ENCODE measurements at regions not wholly inside any gene's neighbourhood (a gene's known extent, or its start where the extent isn't known, plus 50 kb on each side); places are given as distances from the start of the nearest gene placed in this dataset.
"Not testable (repeated sequence)": the region's sequence is repeated elsewhere in the genome, so short reads cannot be mapped to it uniquely, and the experiment has no call there.

GRCh38 chr10:21292763-21293517 lies 232.5 kb downstream of the SKIDA1 start:
- peak; percentile 95 for DNase-seq (ENCODE audit: low read depth)

DNA sequence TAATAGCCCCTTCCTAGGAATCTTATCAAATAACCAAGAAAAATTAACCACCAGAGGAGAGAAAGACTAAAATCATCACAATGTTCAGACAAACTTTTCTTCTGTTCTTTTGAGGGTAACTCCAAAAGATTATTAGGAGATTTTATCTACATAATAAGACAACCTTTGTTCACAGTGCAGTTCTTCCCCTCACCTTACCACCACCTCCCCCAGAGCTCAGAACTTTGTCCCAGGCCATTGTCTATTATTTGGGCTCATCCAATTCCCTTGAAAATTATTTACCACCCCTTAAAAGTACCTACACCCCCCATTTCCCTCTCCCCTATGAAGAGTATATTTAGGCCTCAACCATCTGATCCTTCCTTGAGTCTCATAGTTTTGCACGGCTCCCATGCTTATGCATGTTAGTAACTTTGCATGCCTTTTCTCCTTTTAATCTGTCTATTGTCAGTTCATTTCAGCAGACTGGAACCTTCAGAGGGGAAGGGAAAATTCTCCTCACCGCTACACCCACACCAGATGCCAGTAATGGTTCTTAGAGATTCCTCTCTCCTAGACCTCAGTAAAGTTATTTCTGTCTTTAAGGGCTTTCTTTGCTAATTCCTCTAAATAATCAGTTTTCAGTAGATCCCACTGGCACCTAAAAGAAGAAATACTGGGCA lies 234.9 kb downstream of the SKIDA1 start:
- DNase-seq (ENCODE audit: low read depth) = no peak

GRCh38 chr10:21289961-21290360 lies 235.5 kb downstream of the SKIDA1 start:
- no peak for DNase-seq (ENCODE audit: low read depth)

DNA sequence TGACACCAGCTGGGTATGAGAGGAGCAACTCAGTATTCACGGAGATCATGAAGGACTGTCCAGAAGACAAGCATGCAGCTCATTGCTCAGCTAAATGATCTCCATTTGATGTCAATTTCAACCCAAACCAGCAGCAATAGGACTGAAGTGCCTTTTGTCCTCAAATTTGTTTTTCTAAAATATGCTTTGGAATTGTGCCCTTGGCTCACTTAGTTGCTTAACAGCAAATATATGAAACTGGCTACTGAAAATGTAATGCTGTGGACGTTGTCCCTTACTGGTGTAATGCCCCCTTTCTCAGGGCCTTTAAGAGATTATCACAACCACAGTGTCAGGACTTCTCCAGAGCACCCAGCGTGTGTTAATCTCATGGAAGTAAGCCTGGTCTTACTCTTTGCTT lies 236.2 kb downstream of the SKIDA1 start:
- no peak for DNase-seq (ENCODE audit: low read depth)

DNA sequence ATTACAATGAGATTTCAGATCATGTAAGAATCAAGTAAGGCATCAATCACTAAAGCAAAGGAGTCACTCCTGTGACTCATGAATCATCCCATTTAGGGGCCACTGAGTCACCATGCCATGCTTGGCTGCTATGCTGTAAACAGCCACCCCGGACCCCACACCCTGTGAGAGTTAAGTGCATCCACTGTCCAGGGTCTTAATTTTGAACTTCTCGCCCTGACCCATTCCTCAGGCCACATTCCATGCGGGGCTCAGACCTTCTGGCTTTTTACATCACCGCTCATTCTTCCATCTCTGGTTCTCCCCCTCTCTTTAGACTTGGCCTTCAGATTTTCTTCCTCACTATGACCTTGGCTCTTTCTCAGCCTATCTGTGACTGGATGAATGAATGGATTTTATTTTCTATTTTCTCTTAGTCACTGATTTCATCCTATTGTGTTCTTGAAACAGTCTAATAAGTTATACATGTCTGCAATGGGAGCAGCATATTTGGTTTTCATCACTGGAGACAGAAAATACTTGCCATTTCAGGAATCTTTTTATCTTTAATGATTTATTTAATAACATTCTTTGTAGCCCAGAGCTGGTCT lies 239.6 kb downstream of the SKIDA1 start:
- DNase-seq (ENCODE audit: low read depth) = peak; percentile 58

- DNase-seq (ENCODE audit: low read depth) = no peak
Observed at GRCh38 chr10:21285207-21285606, 240.3 kb downstream of the SKIDA1 start.

GRCh38 chr10:21284301-21284700 lies 241.2 kb downstream of the SKIDA1 start:
- DNase-seq (ENCODE audit: low read depth) = no peak

DNA sequence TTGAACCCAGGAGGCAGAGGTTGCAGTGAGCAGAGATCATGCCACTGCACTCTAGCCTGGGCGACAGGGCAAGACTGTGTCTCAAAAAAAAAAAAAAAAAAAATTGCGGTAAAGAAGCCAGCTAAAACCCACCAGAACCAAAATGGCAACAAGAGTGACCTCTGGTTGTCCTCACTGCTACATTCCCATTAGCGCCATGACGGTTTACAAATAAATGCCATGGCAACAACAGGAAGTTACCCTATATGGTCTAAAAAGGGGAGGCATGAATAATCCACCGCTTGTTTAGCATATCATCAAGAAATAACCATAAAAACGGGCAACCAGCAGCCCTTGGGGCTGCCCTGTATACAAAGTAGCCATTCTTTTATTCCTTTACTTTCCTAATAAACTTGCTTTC lies 242.4 kb downstream of the SKIDA1 start:
- DNase-seq (ENCODE audit: low read depth) = not testable (repeated sequence)

DNA sequence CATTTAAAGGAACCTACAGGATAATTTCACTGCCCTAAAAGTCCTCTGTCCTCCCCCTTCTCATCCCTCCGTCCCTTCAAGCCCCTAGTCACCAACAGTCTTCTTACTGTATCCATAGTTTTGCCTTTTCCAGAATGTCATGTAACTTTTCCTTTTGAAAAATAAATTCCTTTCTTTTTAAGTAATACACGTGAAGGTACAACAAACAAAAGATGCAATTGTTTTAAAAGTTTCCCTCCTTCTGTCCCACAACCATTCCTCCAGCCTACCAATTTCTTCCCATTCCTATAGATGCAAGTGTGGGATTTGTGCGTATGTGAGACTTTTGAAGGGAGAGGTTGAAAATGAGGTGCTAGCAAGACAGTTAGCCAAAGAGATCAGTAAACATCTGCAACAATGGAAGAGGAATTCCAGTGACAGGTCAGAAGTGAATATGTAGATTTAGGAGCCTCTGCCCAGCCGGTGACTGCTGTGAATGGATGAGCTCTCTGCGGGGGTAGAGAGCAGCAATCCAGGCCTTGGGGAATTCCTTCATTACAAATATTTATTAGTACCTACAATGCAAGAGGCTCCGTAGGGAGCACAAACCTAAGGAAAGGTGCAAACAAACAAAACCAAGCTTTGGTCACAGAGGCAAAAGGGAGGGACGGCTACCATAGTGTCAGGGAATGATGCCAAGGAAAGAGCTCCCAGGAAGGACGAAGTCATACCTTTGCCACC lies 243.6 kb downstream of the SKIDA1 start:
- DNase-seq (ENCODE audit: low read depth) = no peak

DNA sequence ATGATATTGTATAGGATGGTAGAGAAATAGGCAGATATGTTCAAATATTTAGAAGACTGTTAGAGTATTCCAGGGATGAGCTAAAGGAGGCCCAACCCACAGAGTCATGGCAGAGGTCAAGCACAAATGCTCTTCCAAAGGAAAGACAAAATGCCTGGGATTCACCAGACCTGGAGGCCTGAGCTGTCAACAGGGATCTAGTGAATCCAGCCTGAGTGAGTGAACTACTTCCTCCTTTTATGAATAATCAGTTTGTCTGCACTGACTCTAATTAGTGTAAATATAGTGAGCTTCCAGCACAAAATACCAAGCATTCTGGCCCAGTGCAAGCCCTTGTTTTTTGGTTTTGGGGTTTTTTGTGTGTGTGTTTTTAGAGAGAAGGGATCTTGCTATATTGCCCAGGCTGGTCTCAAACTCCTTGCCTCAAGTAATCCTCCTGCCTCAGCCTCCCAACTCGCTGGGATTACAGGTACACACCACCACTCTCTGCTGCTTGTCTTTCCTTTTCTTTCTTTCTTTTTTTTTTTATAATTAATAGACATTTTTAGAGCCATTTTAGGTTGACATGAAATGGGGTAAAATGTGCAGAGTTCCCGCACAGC lies 244.4 kb downstream of the SKIDA1 start:
- no peak for DNase-seq (ENCODE audit: low read depth)

DNA sequence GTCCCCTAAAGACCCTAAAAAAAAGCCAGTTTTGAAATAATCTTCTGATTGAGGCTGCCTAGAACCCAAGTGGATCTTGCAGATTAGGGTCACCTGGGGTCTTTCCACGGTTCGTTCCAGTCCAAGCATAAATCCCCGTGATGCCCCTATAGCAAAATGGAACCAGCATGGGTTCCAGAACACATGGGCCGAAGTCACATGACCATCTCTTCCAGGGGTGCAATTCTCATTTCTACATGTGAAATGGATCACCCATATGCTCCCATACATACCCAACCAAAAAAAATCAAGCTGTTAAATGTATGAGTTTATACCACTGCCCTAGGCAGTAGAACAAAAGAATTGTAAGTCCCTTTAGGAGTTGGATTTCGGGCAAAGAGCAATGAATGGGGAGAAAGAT lies 245.4 kb downstream of the SKIDA1 start:
- DNase-seq (ENCODE audit: low read depth) = no peak

- DNase-seq (ENCODE audit: low read depth) = no peak
Observed at GRCh38 chr10:21279217-21279575, 246.3 kb downstream of the SKIDA1 start.

DNA sequence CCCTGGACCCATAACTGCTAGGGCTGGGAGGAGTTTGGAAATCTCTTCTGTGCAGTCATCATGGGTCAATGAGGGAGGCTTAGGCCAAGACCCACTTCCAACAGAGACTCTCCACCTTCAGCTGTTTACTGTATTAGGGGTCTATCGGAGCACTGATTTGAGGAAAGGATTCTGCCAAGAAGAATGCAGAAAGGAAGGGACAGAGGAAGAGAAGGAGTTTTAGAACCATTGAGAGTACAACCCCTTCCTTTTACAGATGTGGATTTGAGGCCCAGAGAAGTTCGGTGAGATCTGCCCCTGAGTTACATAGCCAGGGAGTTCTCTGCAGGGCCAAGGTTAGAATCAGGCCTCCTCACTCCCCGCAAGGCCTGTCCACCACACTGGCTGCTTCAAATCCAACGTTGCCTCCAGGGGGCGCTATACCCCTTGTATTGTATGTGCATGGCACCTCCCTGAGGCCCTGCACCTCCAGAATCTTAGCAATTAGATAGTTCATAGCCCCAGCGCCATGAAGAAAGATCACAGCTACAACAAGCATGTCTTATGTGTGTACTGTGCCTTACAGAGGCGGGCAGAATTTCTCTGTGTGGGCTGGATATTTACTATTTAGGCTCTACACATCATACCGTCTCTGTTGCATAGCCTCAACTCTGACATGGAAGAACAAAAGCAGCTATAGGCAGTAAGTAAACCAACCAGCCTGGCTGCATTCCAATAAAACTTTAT lies 246.8 kb downstream of the SKIDA1 start:
- peak; percentile 78 for DNase-seq (ENCODE audit: low read depth)

GRCh38 chr10:21273400-21273968 lies 252.0 kb downstream of the SKIDA1 start:
- DNase-seq (ENCODE audit: low read depth) = peak; percentile 26

- DNase-seq (ENCODE audit: low read depth) = no peak
Observed at GRCh38 chr10:21272643-21273399, 252.7 kb downstream of the SKIDA1 start.

GRCh38 chr10:21270976-21271375 lies 254.5 kb downstream of the SKIDA1 start:
- no peak for DNase-seq (ENCODE audit: low read depth)

DNA sequence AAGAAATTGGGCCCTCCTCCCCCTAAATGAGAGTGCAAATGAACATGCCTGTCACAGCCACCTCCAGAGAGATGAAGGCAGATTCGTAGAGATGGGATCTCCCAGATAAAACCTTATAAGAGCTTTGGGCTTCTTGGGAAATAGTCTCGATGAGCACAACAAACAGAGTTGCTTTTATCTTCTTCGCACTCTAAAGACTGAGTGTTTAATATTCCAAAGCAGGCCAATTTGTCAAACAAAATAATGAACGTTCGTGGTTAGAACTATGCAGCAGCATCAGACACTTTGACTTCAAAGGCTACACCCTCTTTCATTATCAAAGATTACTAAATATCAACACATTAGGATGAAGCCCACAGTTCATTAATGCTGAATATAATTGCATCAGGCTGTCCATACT lies 256.2 kb downstream of the SKIDA1 start:
- no peak for DNase-seq (ENCODE audit: low read depth)

- peak; percentile 64 for DNase-seq (ENCODE audit: low read depth)
Observed at GRCh38 chr10:21265622-21266021, 259.9 kb downstream of the SKIDA1 start.

- no peak for DNase-seq (ENCODE audit: low read depth)
Observed at GRCh38 chr10:21264271-21264670, 261.2 kb downstream of the SKIDA1 start.

DNA sequence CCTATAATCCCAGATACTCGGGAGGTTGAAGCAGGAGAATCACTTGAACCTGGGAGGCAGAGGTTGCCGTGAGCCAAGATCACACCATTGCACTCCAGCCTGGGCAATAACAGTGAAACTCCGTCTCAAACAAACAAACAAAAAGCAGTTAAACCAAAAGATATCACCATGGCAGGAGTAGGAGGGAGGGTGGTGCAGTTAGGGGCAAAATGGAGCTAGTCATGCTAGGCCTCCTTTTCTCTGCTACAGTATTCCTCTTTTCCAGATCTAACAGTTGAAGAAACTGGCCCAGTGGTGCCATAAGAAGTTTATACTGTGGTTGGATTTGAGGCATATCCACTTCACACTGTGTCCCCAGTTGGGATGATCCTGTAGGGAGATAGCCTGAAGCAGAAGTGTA lies 261.6 kb downstream of the SKIDA1 start:
- DNase-seq (ENCODE audit: low read depth) = no peak

Measured in M059J (cell line).